ENCODE measurements at regions not wholly inside any gene's neighbourhood (a gene's known extent, or its start where the extent isn't known, plus 50 kb on each side); places are given as distances from the start of the nearest gene placed in this dataset.

DNA sequence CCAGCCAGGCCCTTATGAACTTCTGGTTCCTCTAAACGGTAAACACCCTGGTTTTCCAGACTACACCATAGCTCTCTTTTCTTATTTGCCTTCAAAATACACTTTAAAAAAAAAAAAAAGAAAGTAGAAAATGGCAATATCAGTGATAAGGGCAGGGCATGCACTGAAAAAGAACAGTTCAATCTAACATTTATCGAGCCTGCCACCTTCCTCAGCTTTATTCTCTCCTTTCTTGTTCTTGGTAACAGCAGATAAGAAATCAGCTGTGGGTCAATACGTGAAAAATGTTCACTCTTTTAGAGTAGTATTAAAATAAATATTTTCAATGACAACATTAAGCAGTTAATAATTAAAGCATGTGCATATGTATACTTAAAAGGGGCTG is 83.1 kb upstream of the ZNF648 start:
- TF ChIP-seq CTCF (IDR thresholded peaks at IDR 0.05), result no peak
- FAIRE-seq (no peak), DNase-seq (no peak), ATAC-seq (peak in 3 of 4 donors; percentile 14 to 17 (median 16))
- Histone ChIP-seq H3K27me3 (no peaks in the 10 kb centered on the region), H3K9me3 (no peaks in the 10 kb centered on the region), H3K36me3 (no peaks in the 10 kb centered on the region), H3K4me1 (peaks cover 32 to 37% (median 35%) of the 10 kb centered on the region in 3 donors), H3K4me3 (no peak overlapping the region), H3K27ac (peak overlapping the region; percentile 52 to 90 (median 76))
- intact Hi-C loops (cut with DNase I), result loop anchor here in 2 of 3 donors (5.0 to 10.0 kb wide), 5 partner anchors 60 to 263 kb away; partner anchors contain the start of gene GLUL (in 1 of the 2)
- WGBS, 2 donors, result 8 to 11% methylated on average over 3 of the region's 3 CpGs

DNA sequence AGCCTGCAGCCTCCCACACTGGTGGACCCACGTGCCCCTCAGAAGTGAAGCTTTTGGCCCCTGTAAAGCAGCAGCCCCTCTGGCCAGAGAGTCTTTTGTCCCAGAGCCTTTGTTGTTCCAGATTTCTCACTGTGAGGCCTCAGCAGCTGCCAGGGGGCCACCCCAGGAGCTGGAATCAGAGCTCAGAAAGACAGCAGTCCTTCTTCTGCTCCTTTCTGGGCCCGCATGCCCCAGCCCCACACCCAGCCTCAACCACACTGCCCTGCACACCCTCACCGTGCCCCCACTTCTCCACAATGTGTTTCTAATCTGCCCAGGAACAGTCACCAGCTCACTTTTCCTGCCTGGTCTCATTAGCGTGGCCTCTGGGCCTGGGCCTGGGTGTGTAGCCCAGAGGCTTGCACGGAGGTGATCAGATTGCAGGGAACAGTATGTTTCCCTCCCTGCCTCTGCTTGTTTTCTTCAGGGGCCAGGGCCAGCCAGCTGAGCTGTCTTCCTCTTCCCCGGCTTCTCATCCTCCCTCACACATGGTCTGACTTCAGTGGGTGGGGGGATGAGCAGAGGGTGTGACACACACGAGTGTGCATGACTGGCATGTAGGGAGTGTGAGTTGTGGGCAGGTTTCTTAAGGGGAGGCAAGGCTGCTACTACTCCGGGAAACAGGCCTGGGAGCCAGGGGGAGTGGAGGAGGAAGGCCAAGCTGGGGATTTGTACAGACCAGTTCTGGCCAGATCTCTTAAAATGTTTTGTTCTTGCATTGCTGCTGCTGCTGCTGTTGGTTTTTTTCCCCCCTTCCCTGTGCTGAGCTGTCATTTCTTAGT is 82.5 kb upstream of the ZNF648 start:
- no peak for TF ChIP-seq CTCF (IDR thresholded peaks at IDR 0.05)
- Histone ChIP-seq H3K4me1 (peaks cover 32 to 37% (median 35%) of the 10 kb centered on the region in 3 donors), H3K36me3 (no peaks in the 10 kb centered on the region), H3K4me3 (no peak overlapping the region), H3K9me3 (no peaks in the 10 kb centered on the region), H3K27ac (peak overlapping the region; percentile 52 to 90 (median 76)), H3K27me3 (no peaks in the 10 kb centered on the region)
- WGBS, 2 donors, result 36 to 37% methylated on average over 8 of the region's 8 CpGs
- ATAC-seq (peak; percentile 41 to 77 (median 56)), FAIRE-seq (no peak), DNase-seq (peak; percentile 26 to 77 (median 43))
- intact Hi-C loops (cut with DNase I), result loop anchor here in 2 of 3 donors (5.0 to 10.0 kb wide), 5 partner anchors 59 to 263 kb away; partner anchors contain the start of gene GLUL (in 1 of the 2)

DNA sequence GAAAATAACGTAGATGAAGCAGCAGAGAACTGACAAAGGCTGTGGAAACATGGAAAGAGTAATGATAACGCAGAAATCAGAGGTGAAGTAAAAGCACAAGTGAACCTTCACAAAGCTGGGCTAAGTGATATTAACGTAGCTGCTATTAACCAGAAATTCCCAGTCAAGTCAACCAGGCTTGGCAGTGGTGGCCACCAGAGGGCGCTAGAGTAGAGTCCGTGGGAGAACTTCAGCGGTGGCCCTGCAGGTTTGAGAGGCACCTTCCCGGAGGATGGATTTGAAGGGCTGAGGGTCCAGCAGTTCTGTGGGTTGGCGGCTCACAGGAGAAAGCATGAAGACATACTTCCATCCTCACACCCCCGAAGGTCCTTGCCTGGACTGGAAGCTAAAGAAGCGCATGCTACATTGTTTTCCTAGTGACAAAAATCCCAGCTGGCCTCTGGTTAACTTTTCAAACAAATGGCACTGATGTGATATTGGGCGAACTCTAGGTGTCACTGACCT is 81.7 kb upstream of the ZNF648 start:
- TF ChIP-seq CTCF (IDR thresholded peaks at IDR 0.05), result peak; percentile 85 to 95 (median 94)
- no peaks in the 10 kb centered on the region for H3K9me3 ChIP-seq
- H3K27ac ChIP-seq, result peak overlapping the region in 3 of 4 donors; percentile 68 to 90 (median 84)
- FAIRE-seq (no peak), DNase-seq (peak; percentile 80 to 100 (median 92)), ATAC-seq (peak; percentile 77 to 85 (median 80))
- H3K36me3 ChIP-seq, result no peaks in the 10 kb centered on the region
- no peaks in the 10 kb centered on the region for H3K27me3 ChIP-seq
- no peak overlapping the region for H3K4me3 ChIP-seq
- intact Hi-C loops (cut with DNase I), result loop anchor here in 2 of 3 donors (5.0 to 10.0 kb wide), 5 partner anchors 58 to 264 kb away; partner anchors contain the start of gene GLUL (in 1 of the 2)
- 9 to 12% methylated on average over 11 of the region's 11 CpGs for WGBS, 2 donors
- peaks cover 32 to 37% (median 35%) of the 10 kb centered on the region in 3 donors for H3K4me1 ChIP-seq

- Histone ChIP-seq H3K4me1 (peaks cover 32 to 38% (median 35%) of the 10 kb centered on the region in 3 donors), H3K4me3 (no peak overlapping the region), H3K9me3 (no peaks in the 10 kb centered on the region), H3K27ac (no peak overlapping the region), H3K36me3 (no peaks in the 10 kb centered on the region), H3K27me3 (no peaks in the 10 kb centered on the region)
- no peak for FAIRE-seq
- peak in 1 of 4 donors; percentile 8 for ATAC-seq
- no peak for TF ChIP-seq CTCF (IDR thresholded peaks at IDR 0.05)
- no peak for DNase-seq
- intact Hi-C loops (cut with DNase I), result loop anchor here in 2 of 3 donors (5.0 to 10.0 kb wide), 5 partner anchors 58 to 265 kb away; partner anchors contain the start of gene GLUL (in 1 of the 2)
- 66 to 68% methylated on average over 4 of the region's 4 CpGs for WGBS, 2 donors
Observed at GRCh38 chr1:182142621-182143020, 81.1 kb upstream of the ZNF648 start.
